Endothelial cell of umbilical vein (primary cell): ENCODE measurements at regions not wholly inside any gene's neighbourhood (a gene's known extent, or its start where the extent isn't known, plus 50 kb on each side); places are given as distances from the start of the nearest gene placed in this dataset.

Experiments
- BruUV-seq: library from RNA; stranded (reverse); fragments of 400-500 nt; replicated peaks from 2 replicates; lab custom pipeline; 2021; lab: Mats Ljungman, UMichigan
- CTCF ChIA-PET: fragments of 300-600, 350-600 bp; sonication (Branson Sonifier 250); formaldehyde crosslinking; loops from one replicate; lab custom pipeline; 2021; ENCODE audit warnings: antibody characterized with exemption, inconsistent platforms; lab: Charles Lee
- POLR2A ChIA-PET: fragments of 300-600, 350-600 bp; sonication (Branson Sonifier 250); formaldehyde crosslinking; loops from one replicate; lab custom pipeline; 2021; ENCODE audit warnings: antibody characterized with exemption, inconsistent platforms; lab: Charles Lee
- DNase-seq: peaks from one replicate; pipeline ENCODE4 v3.0.0-alpha.2; 2011; ENCODE audit warnings: low read depth, low spot score
- FAIRE-seq: peaks from 2 replicates; lab custom pipeline; 2011; peaks lifted over from hg19 to GRCh38; lab: Jason Lieb, UNC
- H2AFZ ChIP-seq: 2 replicates; pipeline ENCODE4 v1.6.0; 2012; ENCODE audit warnings: low read depth, low read length, control low read depth, inconsistent platforms
- H3K27ac ChIP-seq: 2 replicates; pipeline ENCODE4 v1.5.1; 2011; ENCODE audit warnings: low read depth, mild to moderate bottlenecking, control low read depth, low read length, moderate library complexity; ENCODE audit not compliant: insufficient read depth
- H3K27me3 ChIP-seq, 2 experiments: 2 replicates each; pipeline versions ENCODE4 v1.6.0 to v1.6.1; 2011; ENCODE audit warnings: low read length in 2 of 2, mixed read lengths in 1 of 2; ENCODE audit not compliant: control insufficient read depth in 2 of 2, insufficient read depth in 2 of 2
- H3K36me3 ChIP-seq, 2 experiments: 2 replicates in 1 of 2; 3 replicates in 1 of 2; pipeline ENCODE4 v1.5.1; 2011; ENCODE audit warnings: low read length in 2 of 2, mild to moderate bottlenecking in 1 of 2, moderate library complexity in 1 of 2; ENCODE audit not compliant: control insufficient read depth in 2 of 2, insufficient read depth in 2 of 2; ENCODE audit errors: extremely low read depth in 1 of 2
- H3K4me1 ChIP-seq: 3 replicates; pipeline ENCODE4 v1.5.1; 2011; ENCODE audit warnings: mild to moderate bottlenecking, low read length; ENCODE audit not compliant: control insufficient read depth, insufficient read depth; ENCODE audit errors: extremely low read depth
- H3K4me2 ChIP-seq: 2 replicates; pipeline ENCODE4 v1.6.1; 2011; ENCODE audit warnings: low read length, control low read depth, mixed read lengths; ENCODE audit not compliant: insufficient read depth
- H3K4me3 ChIP-seq, 3 experiments: fragments of 200-600 bp in 1 of 3; sonication (generic), shearing (Covaris generic) in 1 of 3; replicated peaks in 1 of 3; 2 replicates each; pipeline ENCODE4 v1.5.1; 2011 to 2016; ENCODE audit warnings: control low read depth in 3 of 3, low read length in 3 of 3, mild to moderate bottlenecking in 2 of 3, inconsistent platforms in 1 of 3, low read depth in 1 of 3, moderate library complexity in 1 of 3; ENCODE audit not compliant: insufficient read depth in 1 of 3
- H3K79me2 ChIP-seq: 2 replicates; pipeline ENCODE4 v1.6.0; 2012; ENCODE audit warnings: low read length, inconsistent platforms; ENCODE audit not compliant: control insufficient read depth, insufficient read depth
- H3K9ac ChIP-seq: replicated peaks from 2 replicates; pipeline ENCODE3; 2011; ENCODE audit warnings: low read length, control low read depth; ENCODE audit not compliant: insufficient read depth; ENCODE audit errors: extremely low read depth
- H3K9me1 ChIP-seq: replicated peaks from 3 replicates; pipeline ENCODE4 v1.6.0; 2011; ENCODE audit warnings: mild to moderate bottlenecking, low read length; ENCODE audit not compliant: control insufficient read depth, insufficient read depth; ENCODE audit errors: extremely low read depth
- H3K9me3 ChIP-seq: replicated peaks from 2 replicates; pipeline ENCODE4 v1.5.1; 2012; ENCODE audit warnings: low read length, inconsistent platforms; ENCODE audit not compliant: control insufficient read depth, insufficient read depth
- H4K20me1 ChIP-seq: replicated peaks from 2 replicates; pipeline ENCODE3; 2011; ENCODE audit warnings: mild to moderate bottlenecking, low read length; ENCODE audit not compliant: control insufficient read depth, insufficient read depth; ENCODE audit errors: extremely low read depth
- CTCF ChIP-seq, 2 donors: IDR thresholded peaks; 1 replicate in 1 of 2; 2 replicates in 1 of 2; pipeline ENCODE4 v1.5.1; 2011; ENCODE audit warnings: low read length in 2 of 2, mild to moderate bottlenecking in 2 of 2, moderate library complexity in 2 of 2, control low read depth in 1 of 2, inconsistent platforms in 1 of 2, low read depth in 1 of 2; ENCODE audit not compliant: insufficient read depth in 1 of 2; ENCODE audit errors: extremely low read depth in 1 of 2
- EZH2 ChIP-seq: IDR thresholded peaks from 2 replicates; pipeline ENCODE4 v1.6.1; 2012; ENCODE audit warnings: borderline replicate concordance, low read depth, mild to moderate bottlenecking, moderate library complexity, low read length, inconsistent platforms; ENCODE audit not compliant: severe bottlenecking
- FOS ChIP-seq: IDR thresholded peaks from 2 replicates; pipeline ENCODE4 v1.6.1; 2011; ENCODE audit warnings: mild to moderate bottlenecking, low read length, moderate library complexity, borderline replicate concordance; ENCODE audit not compliant: insufficient read depth
- GATA2 ChIP-seq: IDR thresholded peaks from 2 replicates; pipeline ENCODE4 v1.7.0; 2011; ENCODE audit warnings: low read depth, mild to moderate bottlenecking, moderate library complexity, mixed read lengths, low read length; ENCODE audit not compliant: insufficient read length, insufficient read depth
- JUN ChIP-seq: IDR thresholded peaks from 2 replicates; pipeline ENCODE4 v1.6.1; 2011; ENCODE audit warnings: borderline replicate concordance, low read depth; ENCODE audit not compliant: insufficient read length, insufficient read depth
- MAX ChIP-seq: IDR thresholded peaks from 2 replicates; pipeline ENCODE4 v1.6.1; 2011; ENCODE audit not compliant: insufficient read depth, insufficient read length
- MYC ChIP-seq: IDR thresholded peaks from one replicate; pipeline ENCODE4 v1.6.1; 2011; ENCODE audit warnings: mild to moderate bottlenecking, low read depth, low read length
- POLR2A ChIP-seq: IDR thresholded peaks from 2 replicates; pipeline ENCODE4 v1.6.1; 2012; ENCODE audit warnings: low read depth, mild to moderate bottlenecking, control low read depth, low read length
- POLR2AphosphoS5 ChIP-seq: IDR thresholded peaks from 2 replicates; pipeline ENCODE4 v1.6.1; 2012; ENCODE audit warnings: low read depth, mild to moderate bottlenecking, control low read depth, low read length, moderate library complexity; ENCODE audit not compliant: insufficient read depth
- dilution Hi-C: fragments of 300-500 bp; cut with MboI; formaldehyde crosslinking; loops from one replicate; pipeline ENCODE4 v1.15.0; 2019; ENCODE audit warnings: low sequenced_read_pairs; ENCODE audit not compliant: extremely low pct_ligation_motif_present
- intact Hi-C: fragments of 100-400 bp; cut with micrococcal nuclease; formaldehyde crosslinking; loops from one replicate; pipeline ENCODE4 v1.10.0; 2022

GRCh38 chr16:48810436-48810802 lies 200.4 kb upstream of the N4BP1 start:
- Histone ChIP-seq H3K79me2 (no peaks in the 10 kb centered on the region), H3K9me3 (no peaks in the 10 kb centered on the region), H3K27me3 (no peaks in the 10 kb centered on the region), H2AFZ (no peak overlapping the region), H3K4me3 (no peak overlapping the region), H3K9me1 (no peaks in the 10 kb centered on the region), H3K9ac (no peak overlapping the region), H3K36me3 (no peaks in the 10 kb centered on the region), H3K27ac (no peak overlapping the region), H4K20me1 (no peaks in the 10 kb centered on the region), H3K4me2 (no peak overlapping the region), H3K4me1 (no peaks in the 10 kb centered on the region)
- TF ChIP-seq EZH2 (no peak), CTCF (IDR thresholded peaks at IDR 0.05; ENCODE audit: extremely low read depth in 1 of 2, insufficient read depth in 1 of 2, low read depth in 1 of 2, low read length in 2 of 2) (no peak)
- FAIRE-seq: no peak
- intact Hi-C loops (no loop called here), dilution Hi-C loops (no loop called here)
- no TSS peak for BruUV-seq
- POLR2A ChIA-PET: no interaction called here
- no peak for DNase-seq
- CTCF ChIA-PET: no interaction called here

GRCh38 chr16:48790151-48790550 lies 180.2 kb upstream of the N4BP1 start:
- Histone ChIP-seq H3K27me3 (no peaks in the 10 kb centered on the region), H4K20me1 (no peaks in the 10 kb centered on the region), H3K36me3 (no peaks in the 10 kb centered on the region), H3K9me1 (no peaks in the 10 kb centered on the region), H3K27ac (no peak overlapping the region), H3K4me2 (no peak overlapping the region), H3K9me3 (peaks cover 3% of the 10 kb centered on the region), H3K9ac (no peak overlapping the region), H2AFZ (no peak overlapping the region), H3K4me1 (no peaks in the 10 kb centered on the region), H3K4me3 (no peak overlapping the region), H3K79me2 (no peaks in the 10 kb centered on the region)
- intact Hi-C loops (no loop called here), dilution Hi-C loops (no loop called here)
- CTCF ChIA-PET: no interaction called here
- FAIRE-seq: no peak
- no TSS peak for BruUV-seq
- no peak for TF ChIP-seq CTCF (IDR thresholded peaks at IDR 0.05; ENCODE audit: extremely low read depth in 1 of 2, insufficient read depth in 1 of 2, low read depth in 1 of 2, low read length in 2 of 2)
- no peak for TF ChIP-seq POLR2AphosphoS5
- TF ChIP-seq MAX: no peak
- no peak for TF ChIP-seq FOS
- no peak for TF ChIP-seq EZH2
- no peak for TF ChIP-seq JUN
- no peak for TF ChIP-seq GATA2
- no peak for TF ChIP-seq POLR2A
- no peak for TF ChIP-seq MYC
- no peak for DNase-seq
- POLR2A ChIA-PET: no interaction called here
